22Rv1 (cell line): ENCODE measurements at regions not wholly inside any gene's neighbourhood (a gene's known extent, or its start where the extent isn't known, plus 50 kb on each side); places are given as distances from the start of the nearest gene placed in this dataset.

ENCODE experiments used
- H3K27ac ChIP-seq: fragments of 450-650 bp; 2 replicates; pipeline ENCODE4 v1.5.1; 2017
- ZFX ChIP-seq: fragments of 450-650 bp; IDR thresholded peaks from 2 replicates; pipeline ENCODE4 v1.6.1; 2017; ENCODE audit warnings: antibody characterized with exemption, borderline replicate concordance
- TF ChIP-seq, protein P1 (sequence below): fragments of 450-650 bp; IDR thresholded peaks from 2 replicates; pipeline ENCODE4 v1.5.1; 2017; ENCODE audit warnings: mild to moderate bottlenecking

- TF ChIP-seq, protein P1, sequence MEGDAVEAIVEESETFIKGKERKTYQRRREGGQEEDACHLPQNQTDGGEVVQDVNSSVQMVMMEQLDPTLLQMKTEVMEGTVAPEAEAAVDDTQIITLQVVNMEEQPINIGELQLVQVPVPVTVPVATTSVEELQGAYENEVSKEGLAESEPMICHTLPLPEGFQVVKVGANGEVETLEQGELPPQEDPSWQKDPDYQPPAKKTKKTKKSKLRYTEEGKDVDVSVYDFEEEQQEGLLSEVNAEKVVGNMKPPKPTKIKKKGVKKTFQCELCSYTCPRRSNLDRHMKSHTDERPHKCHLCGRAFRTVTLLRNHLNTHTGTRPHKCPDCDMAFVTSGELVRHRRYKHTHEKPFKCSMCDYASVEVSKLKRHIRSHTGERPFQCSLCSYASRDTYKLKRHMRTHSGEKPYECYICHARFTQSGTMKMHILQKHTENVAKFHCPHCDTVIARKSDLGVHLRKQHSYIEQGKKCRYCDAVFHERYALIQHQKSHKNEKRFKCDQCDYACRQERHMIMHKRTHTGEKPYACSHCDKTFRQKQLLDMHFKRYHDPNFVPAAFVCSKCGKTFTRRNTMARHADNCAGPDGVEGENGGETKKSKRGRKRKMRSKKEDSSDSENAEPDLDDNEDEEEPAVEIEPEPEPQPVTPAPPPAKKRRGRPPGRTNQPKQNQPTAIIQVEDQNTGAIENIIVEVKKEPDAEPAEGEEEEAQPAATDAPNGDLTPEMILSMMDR: no peak
- H3K27ac ChIP-seq: no peak overlapping the region
These were observed 104.3 kb upstream of the UGT8 start for GRCh38 chr4:114494246-114494803.

DNA sequence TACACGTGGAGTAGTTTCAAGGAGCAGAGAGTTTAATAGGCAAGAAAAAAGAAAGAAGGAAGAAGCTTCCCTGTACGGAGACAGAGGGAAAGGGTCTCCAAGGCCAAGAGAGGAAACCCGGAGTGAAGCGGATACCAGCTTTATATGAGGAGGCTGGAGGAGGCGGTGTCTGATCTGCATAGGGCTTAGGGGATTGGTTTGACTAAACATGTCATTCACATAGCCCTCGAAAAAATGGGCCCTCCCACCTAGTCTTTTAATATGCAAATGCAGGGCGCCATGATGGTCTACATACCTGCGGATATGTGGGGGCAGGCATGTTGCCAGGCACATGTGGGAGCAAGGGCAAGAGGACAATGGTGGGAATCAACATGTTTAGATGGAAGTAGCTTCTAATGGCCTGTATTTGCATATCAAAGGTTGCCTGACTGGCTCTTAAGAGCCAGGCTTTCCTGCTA is 103.1 kb upstream of the UGT8 start:
- no peak overlapping the region for H3K27ac ChIP-seq
- TF ChIP-seq, protein P1: no peak
- TF ChIP-seq ZFX: no peak

DNA sequence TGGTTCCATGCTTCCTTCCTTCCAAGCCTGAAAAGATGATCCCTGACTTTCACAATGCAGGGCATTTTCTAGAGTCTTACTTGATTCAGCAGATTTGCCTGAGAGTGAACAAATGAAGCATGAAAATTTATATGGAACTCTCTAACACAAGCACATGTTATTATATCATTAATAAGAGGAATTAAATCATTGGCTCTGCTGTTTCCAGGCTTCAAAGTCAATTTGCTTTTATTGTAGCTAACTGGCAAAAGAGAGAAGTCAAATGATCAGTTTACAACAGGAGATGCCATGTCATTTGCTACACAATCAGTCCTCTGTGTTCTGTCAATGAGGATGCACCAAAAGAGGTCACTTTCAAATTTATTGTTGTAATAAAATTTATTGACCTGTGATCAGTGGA is 101.5 kb upstream of the UGT8 start:
- H3K27ac ChIP-seq: no peak overlapping the region
- TF ChIP-seq, protein P1: no peak
- TF ChIP-seq ZFX: no peak

GRCh38 chr4:114509340-114509739 is 89.3 kb upstream of the UGT8 start:
- H3K27ac ChIP-seq: no peak overlapping the region
- no peak for TF ChIP-seq ZFX
- TF ChIP-seq, protein P1: no peak

- TF ChIP-seq, protein P1: no peak
- no peak for TF ChIP-seq ZFX
- no peak overlapping the region for H3K27ac ChIP-seq
These were observed 85.9 kb upstream of the UGT8 start for GRCh38 chr4:114512595-114513295.

GRCh38 chr4:114519368-114519767 is 79.2 kb upstream of the UGT8 start:
- TF ChIP-seq, protein P1: no peak
- no peak for TF ChIP-seq ZFX

GRCh38 chr4:114527170-114527569 is 71.4 kb upstream of the UGT8 start:
- no peak overlapping the region for H3K27ac ChIP-seq
- TF ChIP-seq, protein P1: no peak
- TF ChIP-seq ZFX: no peak

More at GRCh38 chr4:114519368-114519767, 79.2 kb upstream of the UGT8 start:
- no peak overlapping the region for H3K27ac ChIP-seq
